ENCODE measurements at regions not wholly inside any gene's neighbourhood (a gene's known extent, or its start where the extent isn't known, plus 50 kb on each side); places are given as distances from the start of the nearest gene placed in this dataset.

- TF ChIP-seq POLR2A (IDR thresholded peaks at IDR 0.05), result no peak
- TF ChIP-seq, protein P1, sequence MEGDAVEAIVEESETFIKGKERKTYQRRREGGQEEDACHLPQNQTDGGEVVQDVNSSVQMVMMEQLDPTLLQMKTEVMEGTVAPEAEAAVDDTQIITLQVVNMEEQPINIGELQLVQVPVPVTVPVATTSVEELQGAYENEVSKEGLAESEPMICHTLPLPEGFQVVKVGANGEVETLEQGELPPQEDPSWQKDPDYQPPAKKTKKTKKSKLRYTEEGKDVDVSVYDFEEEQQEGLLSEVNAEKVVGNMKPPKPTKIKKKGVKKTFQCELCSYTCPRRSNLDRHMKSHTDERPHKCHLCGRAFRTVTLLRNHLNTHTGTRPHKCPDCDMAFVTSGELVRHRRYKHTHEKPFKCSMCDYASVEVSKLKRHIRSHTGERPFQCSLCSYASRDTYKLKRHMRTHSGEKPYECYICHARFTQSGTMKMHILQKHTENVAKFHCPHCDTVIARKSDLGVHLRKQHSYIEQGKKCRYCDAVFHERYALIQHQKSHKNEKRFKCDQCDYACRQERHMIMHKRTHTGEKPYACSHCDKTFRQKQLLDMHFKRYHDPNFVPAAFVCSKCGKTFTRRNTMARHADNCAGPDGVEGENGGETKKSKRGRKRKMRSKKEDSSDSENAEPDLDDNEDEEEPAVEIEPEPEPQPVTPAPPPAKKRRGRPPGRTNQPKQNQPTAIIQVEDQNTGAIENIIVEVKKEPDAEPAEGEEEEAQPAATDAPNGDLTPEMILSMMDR (IDR thresholded peaks at IDR 0.05), result no peak
Observed at GRCh38 chr5:98594098-98594497, 179.4 kb upstream of the RGMB start.
